Liver (tissue), 8 donors: ENCODE measurements at regions not wholly inside any gene's neighbourhood (a gene's known extent, or its start where the extent isn't known, plus 50 kb on each side); places are given as distances from the start of the nearest gene placed in this dataset.

Source experiments
- DNase-seq: peaks from one replicate; pipeline ENCODE4 v3.0.0-alpha.2; 2017; ENCODE audit warnings: low spot score
- H3K27ac ChIP-seq, 2 donors: one replicate each; pipeline ENCODE4 v1.7.0; 2013; ENCODE audit warnings: inconsistent platforms in 2 of 2, low read length in 2 of 2, control low read depth in 1 of 2, low read depth in 1 of 2, mild to moderate bottlenecking in 1 of 2
- H3K27me3 ChIP-seq, 4 donors: one replicate each; pipeline versions ENCODE4 v1.6.1 to v1.7.0; 2013; ENCODE audit warnings: low read length in 3 of 4, inconsistent platforms in 1 of 4, mild to moderate bottlenecking in 1 of 4, moderate library complexity in 1 of 4; ENCODE audit not compliant: control insufficient read depth in 4 of 4, insufficient read depth in 4 of 4
- H3K36me3 ChIP-seq, 4 donors: one replicate each; pipeline versions ENCODE4 v1.6.1 to v1.7.0; 2013; ENCODE audit warnings: low read length in 3 of 4, mild to moderate bottlenecking in 3 of 4, low read depth in 1 of 4, moderate library complexity in 1 of 4; ENCODE audit not compliant: control insufficient read depth in 4 of 4, insufficient read depth in 3 of 4
- H3K4me1 ChIP-seq, 4 donors: one replicate each; pipeline versions ENCODE4 v1.6.1 to v1.7.0; 2013; ENCODE audit warnings: low read length in 3 of 4, mild to moderate bottlenecking in 3 of 4, moderate library complexity in 1 of 4; ENCODE audit not compliant: control insufficient read depth in 4 of 4, insufficient read depth in 4 of 4
- H3K4me3 ChIP-seq, 3 donors: one replicate each; pipeline versions ENCODE4 v1.6.1 to v1.7.0; 2013; ENCODE audit warnings: low read length in 3 of 3, control low read depth in 1 of 3, low read depth in 1 of 3, mild to moderate bottlenecking in 1 of 3
- H3K9ac ChIP-seq, 2 donors: one replicate each; pipeline ENCODE4 v1.7.0; 2013; ENCODE audit warnings: low read length in 2 of 2, mild to moderate bottlenecking in 2 of 2, moderate library complexity in 2 of 2, control low read depth in 1 of 2, low read depth in 1 of 2
- H3K9me3 ChIP-seq, 4 donors: one replicate each; pipeline versions ENCODE4 v1.6.1 to v1.7.0; 2013; ENCODE audit warnings: low read length in 3 of 4; ENCODE audit not compliant: control insufficient read depth in 4 of 4
- ATF3 ChIP-seq: IDR thresholded peaks from 2 replicates; pipeline ENCODE4 v1.6.1; 2016; ENCODE audit warnings: antibody characterized with exemption
- EGR1 ChIP-seq, 2 donors: IDR thresholded peaks; 2 replicates each; pipeline ENCODE4 v1.6.1; 2016 to 2018; ENCODE audit warnings: antibody characterized with exemption in 2 of 2, low read depth in 2 of 2
- GABPA ChIP-seq, 2 donors: IDR thresholded peaks in 1 of 2; conservative IDR thresholded peaks in 1 of 2; 2 replicates each; pipeline ENCODE4 v1.6.1; 2016; ENCODE audit warnings: antibody characterized with exemption in 2 of 2, mild to moderate bottlenecking in 1 of 2, moderate library complexity in 1 of 2
- HNF4A ChIP-seq, 2 donors: conservative IDR thresholded peaks; 2 replicates each; pipeline ENCODE4 v1.6.1; 2016; ENCODE audit warnings: antibody characterized with exemption in 2 of 2, mild to moderate bottlenecking in 2 of 2
- HNF4G ChIP-seq: IDR thresholded peaks from 2 replicates; pipeline ENCODE4 v1.6.1; 2016; ENCODE audit warnings: antibody characterized with exemption
- JUND ChIP-seq, 2 donors: IDR thresholded peaks; 2 replicates each; pipeline ENCODE4 v1.6.1; 2016; ENCODE audit warnings: antibody characterized with exemption in 2 of 2
- NR2F2 ChIP-seq: IDR thresholded peaks from 2 replicates; pipeline ENCODE4 v1.6.1; 2016; ENCODE audit warnings: antibody characterized with exemption
- RAD21 ChIP-seq, 2 donors: IDR thresholded peaks; 2 replicates each; pipeline ENCODE4 v1.6.1; 2016; ENCODE audit warnings: antibody characterized with exemption in 2 of 2, mild to moderate bottlenecking in 2 of 2
- RXRA ChIP-seq, 2 donors: IDR thresholded peaks; 2 replicates each; pipeline ENCODE4 v1.6.1; 2017 to 2018; ENCODE audit warnings: antibody characterized with exemption in 2 of 2, mild to moderate bottlenecking in 1 of 2
- TAF1 ChIP-seq: conservative IDR thresholded peaks from 2 replicates; pipeline ENCODE4 v1.6.1; 2016; ENCODE audit warnings: antibody characterized with exemption, mild to moderate bottlenecking
- YY1 ChIP-seq: IDR thresholded peaks from 2 replicates; pipeline ENCODE4 v1.6.1; 2016; ENCODE audit warnings: antibody characterized with exemption, mild to moderate bottlenecking
- ZBTB33 ChIP-seq: IDR thresholded peaks from 2 replicates; pipeline ENCODE4 v1.6.1; 2016; ENCODE audit warnings: antibody characterized with exemption
- WGBS: extraction: QIAGEN DNeasy Blood & Tissue Kit; methylation state at CpG from one replicate; pipeline ENCODE4 v1.1.7; 2013; 5-methylcytosine and 5-hydroxymethylcytosine counted together
- TF ChIP-seq, protein P1 (sequence below): fragments of 150-350 bp; IDR thresholded peaks from 2 replicates; pipeline ENCODE4 v1.5.1; 2017; ENCODE audit warnings: improper control_type of control experiment, low read depth, low read length; ENCODE audit not compliant: missing input control
- TF ChIP-seq, protein P2 (sequence below): IDR thresholded peaks from 2 replicates; pipeline ENCODE4 v1.6.1; 2016; ENCODE audit warnings: antibody characterized with exemption, mild to moderate bottlenecking
- donor health status: healthy.
- donor health status: healthy.
- donor health status: healthy.
- donor health status: healthy.
- donor health status: healthy.

DNA sequence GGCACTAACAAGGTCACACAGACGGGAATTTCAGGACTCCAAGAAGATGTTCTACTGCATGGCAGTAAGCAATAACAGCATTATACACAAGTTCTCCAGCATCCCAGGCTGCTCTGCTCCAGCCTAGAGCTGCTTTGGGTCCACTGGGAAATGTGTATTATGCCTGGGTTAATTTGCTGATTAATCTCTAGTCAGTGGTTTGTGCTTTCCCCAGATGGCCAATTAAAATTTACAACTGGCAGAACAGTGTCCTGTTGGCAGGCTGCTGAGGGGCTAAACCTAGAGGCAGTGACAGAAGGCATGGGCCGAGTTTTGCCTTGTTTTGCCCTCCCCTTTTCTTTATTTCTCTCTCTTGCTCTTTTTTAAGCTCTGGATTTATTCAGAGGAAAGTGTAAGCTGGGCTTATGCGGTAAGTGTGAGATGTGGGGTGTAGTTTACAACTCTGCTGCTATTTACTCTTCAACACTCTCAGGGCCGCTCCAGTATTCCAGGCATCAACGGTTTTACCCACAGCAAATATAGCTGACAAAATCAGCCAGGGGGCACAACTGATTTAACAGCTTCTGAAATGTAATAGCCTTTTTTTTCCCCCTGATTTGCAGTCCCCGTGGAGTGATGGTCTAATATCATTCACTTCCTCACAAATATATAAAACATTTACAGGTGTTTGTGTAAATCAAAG is 348.0 kb downstream of the GPD2 start:
- H3K27ac ChIP-seq = no peak overlapping the region
- no peaks in the 10 kb centered on the region for H3K9me3 ChIP-seq
- H3K36me3 ChIP-seq = no peaks in the 10 kb centered on the region
- peaks cover 0 to 11% (median 7%) of the 10 kb centered on the region in 4 donors for H3K4me1 ChIP-seq
- H3K4me3 ChIP-seq = no peak overlapping the region
- no peak for DNase-seq
- no peaks in the 10 kb centered on the region for H3K27me3 ChIP-seq
- no peak overlapping the region for H3K9ac ChIP-seq
- TF ChIP-seq RAD21 (IDR thresholded peaks at IDR 0.05) (no peak), GABPA (IDR thresholded peaks at IDR 0.05 in 1 of 2, conservative IDR thresholded peaks at IDR 0.05 in 1 of 2) (no peak), YY1 (no peak), ZBTB33 (no peak), HNF4G (no peak), NR2F2 (no peak), JUND (IDR thresholded peaks at IDR 0.05) (no peak), TAF1 (no peak), ATF3 (no peak), EGR1 (IDR thresholded peaks at IDR 0.05; ENCODE audit: low read depth in 2 of 2) (no peak), HNF4A (conservative IDR thresholded peaks at IDR 0.05) (no peak)
- TF ChIP-seq, protein P1, sequence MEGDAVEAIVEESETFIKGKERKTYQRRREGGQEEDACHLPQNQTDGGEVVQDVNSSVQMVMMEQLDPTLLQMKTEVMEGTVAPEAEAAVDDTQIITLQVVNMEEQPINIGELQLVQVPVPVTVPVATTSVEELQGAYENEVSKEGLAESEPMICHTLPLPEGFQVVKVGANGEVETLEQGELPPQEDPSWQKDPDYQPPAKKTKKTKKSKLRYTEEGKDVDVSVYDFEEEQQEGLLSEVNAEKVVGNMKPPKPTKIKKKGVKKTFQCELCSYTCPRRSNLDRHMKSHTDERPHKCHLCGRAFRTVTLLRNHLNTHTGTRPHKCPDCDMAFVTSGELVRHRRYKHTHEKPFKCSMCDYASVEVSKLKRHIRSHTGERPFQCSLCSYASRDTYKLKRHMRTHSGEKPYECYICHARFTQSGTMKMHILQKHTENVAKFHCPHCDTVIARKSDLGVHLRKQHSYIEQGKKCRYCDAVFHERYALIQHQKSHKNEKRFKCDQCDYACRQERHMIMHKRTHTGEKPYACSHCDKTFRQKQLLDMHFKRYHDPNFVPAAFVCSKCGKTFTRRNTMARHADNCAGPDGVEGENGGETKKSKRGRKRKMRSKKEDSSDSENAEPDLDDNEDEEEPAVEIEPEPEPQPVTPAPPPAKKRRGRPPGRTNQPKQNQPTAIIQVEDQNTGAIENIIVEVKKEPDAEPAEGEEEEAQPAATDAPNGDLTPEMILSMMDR = no peak
- TF ChIP-seq, protein P2, sequence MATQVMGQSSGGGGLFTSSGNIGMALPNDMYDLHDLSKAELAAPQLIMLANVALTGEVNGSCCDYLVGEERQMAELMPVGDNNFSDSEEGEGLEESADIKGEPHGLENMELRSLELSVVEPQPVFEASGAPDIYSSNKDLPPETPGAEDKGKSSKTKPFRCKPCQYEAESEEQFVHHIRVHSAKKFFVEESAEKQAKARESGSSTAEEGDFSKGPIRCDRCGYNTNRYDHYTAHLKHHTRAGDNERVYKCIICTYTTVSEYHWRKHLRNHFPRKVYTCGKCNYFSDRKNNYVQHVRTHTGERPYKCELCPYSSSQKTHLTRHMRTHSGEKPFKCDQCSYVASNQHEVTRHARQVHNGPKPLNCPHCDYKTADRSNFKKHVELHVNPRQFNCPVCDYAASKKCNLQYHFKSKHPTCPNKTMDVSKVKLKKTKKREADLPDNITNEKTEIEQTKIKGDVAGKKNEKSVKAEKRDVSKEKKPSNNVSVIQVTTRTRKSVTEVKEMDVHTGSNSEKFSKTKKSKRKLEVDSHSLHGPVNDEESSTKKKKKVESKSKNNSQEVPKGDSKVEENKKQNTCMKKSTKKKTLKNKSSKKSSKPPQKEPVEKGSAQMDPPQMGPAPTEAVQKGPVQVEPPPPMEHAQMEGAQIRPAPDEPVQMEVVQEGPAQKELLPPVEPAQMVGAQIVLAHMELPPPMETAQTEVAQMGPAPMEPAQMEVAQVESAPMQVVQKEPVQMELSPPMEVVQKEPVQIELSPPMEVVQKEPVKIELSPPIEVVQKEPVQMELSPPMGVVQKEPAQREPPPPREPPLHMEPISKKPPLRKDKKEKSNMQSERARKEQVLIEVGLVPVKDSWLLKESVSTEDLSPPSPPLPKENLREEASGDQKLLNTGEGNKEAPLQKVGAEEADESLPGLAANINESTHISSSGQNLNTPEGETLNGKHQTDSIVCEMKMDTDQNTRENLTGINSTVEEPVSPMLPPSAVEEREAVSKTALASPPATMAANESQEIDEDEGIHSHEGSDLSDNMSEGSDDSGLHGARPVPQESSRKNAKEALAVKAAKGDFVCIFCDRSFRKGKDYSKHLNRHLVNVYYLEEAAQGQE = no peak
- WGBS = 70% methylated on average over 6 of the region's 6 CpGs

- WGBS = 94% methylated on average over 2 of the region's 2 CpGs
- H3K9ac ChIP-seq = no peak overlapping the region
- no peak for TF ChIP-seq RXRA (IDR thresholded peaks at IDR 0.05)
Observed at GRCh38 chr2:156787517-156787916, 351.3 kb downstream of the GPD2 start.

More at GRCh38 chr2:156787517-156787916, 351.3 kb downstream of the GPD2 start:
- Histone ChIP-seq H3K27me3 (no peaks in the 10 kb centered on the region), H3K9me3 (no peaks in the 10 kb centered on the region), H3K36me3 (no peaks in the 10 kb centered on the region), H3K27ac (no peak overlapping the region), H3K4me3 (no peak overlapping the region), H3K4me1 (no peaks in the 10 kb centered on the region)
- DNase-seq = no peak
